Endothelial cell of umbilical vein (primary cell): ENCODE measurements at regions not wholly inside any gene's neighbourhood (a gene's known extent, or its start where the extent isn't known, plus 50 kb on each side); places are given as distances from the start of the nearest gene placed in this dataset.

Experiments used
- EZH2 ChIP-seq: IDR thresholded peaks from 2 replicates; pipeline ENCODE4 v1.6.1; 2012; ENCODE audit warnings: borderline replicate concordance, low read depth, mild to moderate bottlenecking, moderate library complexity, low read length, inconsistent platforms; ENCODE audit not compliant: severe bottlenecking
- POLR2A ChIP-seq: IDR thresholded peaks from 2 replicates; pipeline ENCODE4 v1.6.1; 2012; ENCODE audit warnings: low read depth, mild to moderate bottlenecking, control low read depth, low read length

DNA sequence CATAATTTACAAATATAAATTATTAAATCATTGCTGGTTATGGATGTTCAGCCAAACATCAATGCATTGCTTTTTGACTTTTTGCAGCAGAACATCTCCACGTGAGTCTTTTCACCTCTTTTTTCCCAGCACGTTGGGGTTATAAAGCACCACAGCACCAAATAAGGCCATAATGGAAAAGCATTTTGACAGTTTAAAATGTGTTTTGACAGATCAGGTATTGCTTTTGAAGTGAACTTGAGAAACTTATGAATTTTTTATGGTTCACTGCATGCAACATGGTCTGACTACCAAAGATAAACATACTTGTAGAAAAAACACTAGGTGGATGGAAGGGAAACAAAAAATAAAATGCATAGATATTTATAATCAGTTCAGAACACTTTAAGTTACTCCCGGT, 622.4 kb downstream of the HTR1B start:
- no peak for TF ChIP-seq POLR2A
- no peak for TF ChIP-seq EZH2
